T follicular helper cell (primary cell): ENCODE measurements at regions not wholly inside any gene's neighbourhood (a gene's known extent, or its start where the extent isn't known, plus 50 kb on each side); places are given as distances from the start of the nearest gene placed in this dataset.
A peak's percentile ranks its signal among the peaks of the same experiment; 100 is the strongest.

Source experiments
- DNase-seq: peaks from one replicate; pipeline ENCODE4 v3.0.0-alpha.2; 2020; ENCODE audit warnings: low read depth

DNA sequence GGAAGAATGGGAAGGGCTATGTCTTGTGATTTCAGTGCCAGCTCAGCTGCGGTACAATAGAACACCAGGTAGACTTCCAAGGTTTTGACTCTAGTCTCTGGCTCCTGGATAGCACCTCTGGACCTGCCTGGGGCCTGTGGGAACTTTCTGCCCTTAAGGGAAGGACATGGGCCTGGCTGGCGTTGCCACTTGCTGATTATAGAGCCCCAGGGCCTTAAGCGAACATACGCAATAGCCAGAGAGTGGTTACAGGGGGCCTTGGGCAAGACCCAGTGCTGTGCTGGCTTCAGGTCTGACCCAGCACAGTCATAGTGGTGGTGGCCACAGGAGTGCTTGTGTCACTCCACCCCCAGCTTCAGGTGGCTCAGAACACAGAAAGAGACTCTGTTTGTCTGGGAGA, 131.1 kb upstream of the COL21A1 start:
- no peak for DNase-seq

DNA sequence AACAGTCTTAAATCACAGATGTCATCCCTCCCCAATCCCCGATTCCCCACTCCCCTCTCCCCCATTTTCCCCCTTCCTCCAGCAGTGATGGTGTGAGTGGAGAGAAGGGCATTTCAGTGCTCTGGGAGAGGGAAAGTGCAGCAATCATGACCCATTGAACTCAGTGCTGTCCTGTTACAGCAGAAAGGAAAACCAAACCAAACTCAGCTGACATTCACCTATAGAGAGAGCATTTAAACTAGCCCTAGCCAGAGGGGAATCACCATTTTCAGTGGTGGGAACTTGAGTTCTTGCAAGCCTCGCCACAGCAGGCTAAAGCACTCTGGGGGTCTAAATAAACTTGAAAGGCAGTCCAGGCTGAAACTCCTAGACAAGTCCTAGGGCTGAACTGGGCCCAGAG, 129.9 kb upstream of the COL21A1 start:
- no peak for DNase-seq

DNA sequence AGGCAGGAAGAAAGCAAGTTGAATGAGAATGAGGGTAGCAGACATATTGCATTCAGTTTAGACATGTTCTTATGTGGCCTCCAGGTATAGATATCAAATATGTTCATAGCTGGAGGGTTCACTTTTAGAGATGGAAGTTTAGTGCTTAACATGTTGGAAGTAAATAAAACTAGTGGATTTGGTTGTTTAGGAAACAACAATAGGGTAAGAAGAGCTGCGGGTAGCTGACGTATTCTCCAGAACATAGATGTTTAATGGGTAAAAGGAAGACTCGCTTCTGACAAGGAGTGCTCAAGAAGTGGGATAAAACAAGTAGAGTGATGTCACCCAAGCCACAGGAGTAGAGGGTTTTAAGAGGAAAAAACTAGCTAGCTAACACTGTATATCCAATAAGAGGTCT, 128.4 kb upstream of the COL21A1 start:
- DNase-seq = no peak

DNA sequence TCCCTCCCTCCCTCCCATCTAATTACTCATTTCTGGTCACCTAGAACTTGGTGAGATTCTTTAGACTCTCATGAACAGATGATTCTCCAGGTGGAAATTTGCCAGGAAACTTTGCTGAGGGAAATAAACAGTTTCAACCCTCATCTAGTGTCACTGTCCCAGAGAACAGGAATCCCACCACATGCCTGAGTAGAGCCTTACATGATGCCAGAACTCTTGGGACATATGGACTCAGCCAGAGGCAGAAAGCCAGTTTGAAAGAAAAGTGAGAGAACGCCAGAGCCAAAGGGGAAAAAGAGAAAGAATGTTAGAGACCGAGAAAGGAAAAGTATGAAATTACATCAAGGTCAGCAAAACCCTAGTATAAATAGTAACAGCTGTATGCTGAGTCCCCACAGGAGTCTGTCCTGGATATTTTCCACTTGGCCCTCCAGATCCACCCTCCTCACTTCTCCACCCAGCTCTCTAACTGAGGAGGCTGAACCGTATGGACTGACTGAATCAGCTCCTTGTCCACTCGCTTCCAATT, 127.5 kb upstream of the COL21A1 start:
- DNase-seq = no peak

DNA sequence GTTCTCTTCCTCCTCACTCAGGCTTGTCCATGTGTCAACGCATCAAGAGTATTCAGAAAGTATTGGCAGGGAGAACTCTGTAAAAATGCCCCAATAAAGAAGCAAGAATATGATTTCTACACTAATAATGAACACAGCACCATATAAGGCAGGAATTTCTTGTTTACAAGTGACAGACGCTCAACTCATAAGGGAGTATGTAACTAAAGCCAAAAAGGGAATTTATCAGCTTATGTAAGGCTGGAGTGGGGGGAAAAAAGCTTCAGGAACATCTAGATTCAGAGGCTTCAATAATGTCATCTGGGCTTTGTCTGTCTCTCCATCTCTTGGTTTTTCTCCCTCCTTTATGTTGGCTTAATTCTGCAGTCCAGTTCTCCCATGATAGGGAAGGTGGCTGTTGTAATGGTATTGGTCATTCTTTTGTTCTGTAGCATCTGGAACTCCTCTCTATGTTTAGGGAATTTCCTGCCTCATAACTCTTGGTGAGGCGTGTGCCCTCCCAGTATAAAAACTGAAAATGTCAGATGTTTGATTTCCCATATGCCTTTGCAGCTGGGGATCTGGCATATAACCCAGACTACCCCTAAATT, 125.1 kb upstream of the COL21A1 start:
- DNase-seq = no peak

DNA sequence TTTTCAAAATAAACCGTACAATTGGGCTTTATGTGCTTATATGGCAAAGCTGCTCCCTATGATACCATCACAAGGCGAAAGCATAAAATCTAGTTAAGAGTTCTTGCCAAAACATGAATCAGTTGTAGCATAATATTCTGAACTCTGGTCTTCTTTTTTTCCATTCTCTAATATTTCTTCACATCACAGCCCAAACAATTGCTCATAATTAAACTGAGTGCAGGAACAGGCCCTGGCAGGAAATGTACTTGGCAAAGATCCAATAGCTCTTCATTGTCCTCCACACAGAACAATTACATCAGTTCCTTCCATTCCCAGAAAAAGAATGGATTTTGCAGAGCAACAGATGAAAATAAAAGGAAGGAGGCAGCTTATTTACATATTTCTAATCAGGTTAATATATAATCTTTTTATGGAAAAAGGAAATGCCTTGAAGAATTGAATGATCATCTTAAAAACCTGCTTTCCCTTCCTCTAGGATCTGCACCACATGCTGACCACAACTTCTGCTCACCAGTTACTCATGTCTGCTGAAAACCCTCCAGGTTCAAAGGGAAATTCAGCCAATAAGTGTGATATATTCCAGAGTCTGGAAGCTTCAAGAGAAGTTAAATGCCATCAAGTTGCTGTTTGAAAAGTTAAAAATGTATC, 123.3 kb upstream of the COL21A1 start:
- DNase-seq = no peak

DNA sequence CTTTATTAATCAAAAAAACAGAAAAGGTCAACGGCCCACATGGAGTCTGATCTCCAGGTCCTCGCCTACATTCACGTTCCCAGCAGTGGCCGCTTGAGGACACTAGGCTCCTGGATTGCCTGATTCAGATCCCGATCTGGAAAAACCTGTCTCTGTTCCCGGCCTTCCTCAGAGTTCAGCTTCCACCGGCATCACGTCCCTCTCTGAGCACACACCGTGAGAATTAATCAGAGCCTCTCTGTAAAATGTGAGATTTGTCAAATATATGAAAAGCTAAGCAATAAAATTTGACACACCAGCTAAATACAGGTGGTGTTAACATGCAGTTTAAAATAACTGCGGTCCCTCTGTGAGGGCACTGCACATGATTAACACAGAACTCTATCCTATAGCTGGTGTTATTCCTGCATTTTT, 122.8 kb upstream of the COL21A1 start:
- DNase-seq = no peak

DNA sequence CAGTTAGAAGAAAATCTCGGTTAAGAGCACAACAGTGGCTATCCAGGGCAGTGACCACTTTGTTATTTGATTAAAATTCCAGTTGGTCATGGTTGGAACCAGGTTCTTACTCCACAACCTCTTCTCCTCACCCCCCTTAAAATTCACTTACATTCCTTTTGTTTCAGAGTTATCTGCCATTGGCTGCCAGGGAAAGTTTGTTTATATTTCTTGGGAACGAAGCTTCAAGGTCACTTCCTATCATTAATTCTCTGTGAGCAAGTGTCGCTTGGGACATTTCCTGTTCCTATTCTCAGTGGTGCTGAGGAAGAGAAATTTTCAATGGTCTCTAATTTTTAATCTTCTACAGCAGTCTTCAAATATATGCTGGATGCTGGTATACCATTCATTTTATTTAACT, 121.1 kb upstream of the COL21A1 start:
- no peak for DNase-seq

DNA sequence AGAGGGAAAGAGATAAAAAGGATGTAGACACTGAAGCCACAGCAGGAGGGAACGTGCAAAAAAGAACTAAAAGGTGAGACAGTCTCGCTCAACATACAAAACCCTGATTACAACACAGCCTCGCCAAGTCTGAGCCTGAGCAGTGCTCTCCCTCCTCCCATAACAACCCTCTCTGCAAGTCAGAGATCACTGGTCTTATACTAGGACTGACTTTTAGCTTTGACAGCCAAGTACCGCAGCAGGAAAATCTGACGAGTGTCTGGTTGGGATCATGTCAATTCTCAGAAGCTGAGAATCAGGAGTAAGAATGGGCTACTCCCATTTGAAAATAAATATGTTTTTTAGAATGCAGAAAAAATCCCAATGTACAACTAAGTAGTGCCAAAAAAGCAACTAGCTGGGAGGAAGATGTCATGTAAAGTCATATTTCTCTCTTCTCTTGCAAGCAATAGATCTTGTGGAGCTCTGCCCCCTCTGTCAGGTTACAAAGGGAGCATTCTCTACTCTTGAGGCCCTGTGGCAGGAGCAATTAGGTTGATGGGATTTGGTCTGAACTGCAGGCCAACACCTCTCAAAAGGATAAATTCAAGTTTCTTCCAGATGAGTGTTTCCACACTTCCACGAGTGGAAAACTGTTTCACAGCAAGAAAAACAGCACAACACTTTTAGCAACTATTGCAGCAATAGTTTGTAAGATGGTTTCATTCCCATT, 118.9 kb upstream of the COL21A1 start:
- DNase-seq = no peak

DNA sequence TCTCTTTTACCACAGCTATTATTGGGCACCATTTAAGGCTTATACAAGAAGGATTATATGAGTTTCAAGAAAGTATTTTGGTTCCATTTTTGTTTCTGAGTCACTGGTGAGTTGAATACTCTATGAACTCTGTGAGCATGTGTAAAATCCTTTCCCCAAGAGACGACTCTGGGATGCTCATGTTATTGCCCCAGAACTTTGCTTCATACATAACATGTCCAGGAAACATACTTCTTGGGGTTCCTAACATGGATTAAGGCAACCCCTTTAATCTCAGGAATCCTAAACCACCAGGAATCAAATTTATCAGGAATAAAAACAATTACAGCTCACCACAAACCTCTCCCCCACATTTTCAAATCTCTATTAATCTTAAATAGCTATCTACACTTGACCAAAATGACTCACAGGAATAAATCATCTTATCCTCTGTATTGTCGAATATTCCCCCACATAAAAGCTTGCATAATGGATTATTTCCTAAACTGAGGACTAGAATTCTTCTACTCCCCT, 117.5 kb upstream of the COL21A1 start:
- no peak for DNase-seq

DNA sequence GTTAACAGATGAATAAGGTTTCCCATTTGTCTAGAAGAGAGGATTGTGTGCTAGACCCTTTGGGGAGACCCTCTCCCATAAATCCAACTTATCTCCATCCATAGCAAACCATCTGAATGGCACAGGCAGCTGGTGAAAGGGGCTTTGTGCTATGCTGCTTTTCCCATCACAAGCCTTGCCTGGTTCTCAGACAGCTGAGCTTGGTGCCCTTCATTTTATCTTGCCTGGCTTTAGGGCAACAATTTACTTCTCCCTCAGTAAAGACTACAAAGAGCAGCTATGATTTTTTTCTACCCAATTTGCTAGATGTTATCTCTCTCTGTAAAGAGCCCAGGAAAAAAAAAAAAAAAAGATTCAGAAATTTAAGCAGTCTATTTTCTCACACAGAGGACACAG, 117.0 kb upstream of the COL21A1 start:
- no peak for DNase-seq

DNA sequence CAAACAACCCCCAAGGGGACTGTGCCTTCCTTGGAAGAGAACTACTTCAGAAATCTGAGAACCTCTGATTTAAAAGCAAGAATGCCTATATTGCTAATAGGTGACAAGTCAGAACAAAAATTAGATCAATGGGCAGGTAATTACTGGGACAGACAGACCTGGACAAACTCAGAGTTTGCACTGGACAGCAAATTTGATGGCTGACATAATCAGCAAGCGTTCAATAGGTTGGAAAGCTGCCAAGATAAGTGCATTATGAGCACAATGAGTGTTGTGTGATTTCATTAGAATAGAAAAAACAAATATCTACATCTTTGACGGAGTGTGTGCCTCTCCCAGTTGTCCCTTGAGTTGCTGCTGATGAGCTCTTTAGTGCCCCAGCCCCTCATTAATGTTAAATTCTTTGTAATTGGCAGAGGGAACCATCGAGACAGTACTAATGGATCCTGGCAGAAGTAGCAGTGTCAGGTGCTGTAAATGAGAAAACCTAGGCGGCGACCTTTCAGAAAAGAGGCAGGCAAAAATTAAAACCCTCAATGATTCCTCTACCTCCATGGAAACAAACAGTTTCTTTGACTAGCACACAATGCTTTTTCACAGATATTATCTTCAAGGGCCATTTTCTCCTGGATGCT, 116.5 kb upstream of the COL21A1 start:
- no peak for DNase-seq

DNA sequence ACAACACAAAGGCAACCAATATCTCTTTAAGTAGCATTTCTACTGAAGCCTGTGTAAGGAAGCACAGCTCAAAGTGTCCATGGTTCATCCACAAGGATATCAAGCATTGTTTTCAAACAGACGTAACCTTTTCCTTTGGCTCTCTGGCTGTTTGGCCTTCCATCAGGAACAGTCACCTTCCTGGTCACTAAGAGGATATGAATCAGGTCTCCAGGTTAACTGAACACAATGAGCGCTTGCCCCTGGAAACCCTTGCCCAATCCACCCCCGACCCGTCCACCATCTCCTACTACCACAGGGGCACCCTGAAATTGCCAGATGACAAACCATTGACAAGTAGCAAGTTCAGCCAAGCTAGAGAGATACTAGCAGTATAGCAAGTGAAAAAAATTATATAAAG, 114.4 kb upstream of the COL21A1 start:
- DNase-seq = no peak

DNA sequence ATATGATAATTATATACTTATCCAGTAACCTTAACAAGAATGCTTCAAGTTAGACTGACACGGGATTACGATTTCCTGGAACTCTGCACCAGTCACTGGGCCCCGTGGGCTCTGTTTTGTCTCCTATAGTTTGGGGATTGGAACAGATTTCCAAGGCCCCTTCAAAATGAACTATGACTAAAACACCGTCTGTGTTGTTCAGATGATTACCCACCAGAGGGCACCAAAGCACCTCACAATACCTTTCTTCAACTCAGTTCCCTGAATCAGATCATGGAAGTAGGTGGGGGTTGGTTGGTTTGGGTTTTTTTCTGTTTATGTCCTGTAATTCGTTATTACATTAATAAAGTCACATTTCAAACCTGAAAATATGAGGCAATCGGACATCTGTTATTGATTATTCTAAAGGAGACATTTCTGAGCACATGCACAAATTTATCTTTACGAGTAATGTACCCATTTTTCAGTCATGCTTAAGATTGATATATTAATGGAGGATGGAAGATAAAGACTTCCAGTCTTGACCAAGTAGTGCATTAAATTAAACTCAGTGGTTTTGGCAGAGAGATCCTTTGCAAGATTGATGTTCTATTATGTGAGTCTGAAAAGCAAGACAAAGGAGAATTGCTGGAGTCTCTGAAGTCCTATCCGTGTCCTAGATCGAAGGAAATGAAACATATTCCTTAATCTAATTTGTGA, 112.0 kb upstream of the COL21A1 start:
- DNase-seq = peak; percentile 35

DNA sequence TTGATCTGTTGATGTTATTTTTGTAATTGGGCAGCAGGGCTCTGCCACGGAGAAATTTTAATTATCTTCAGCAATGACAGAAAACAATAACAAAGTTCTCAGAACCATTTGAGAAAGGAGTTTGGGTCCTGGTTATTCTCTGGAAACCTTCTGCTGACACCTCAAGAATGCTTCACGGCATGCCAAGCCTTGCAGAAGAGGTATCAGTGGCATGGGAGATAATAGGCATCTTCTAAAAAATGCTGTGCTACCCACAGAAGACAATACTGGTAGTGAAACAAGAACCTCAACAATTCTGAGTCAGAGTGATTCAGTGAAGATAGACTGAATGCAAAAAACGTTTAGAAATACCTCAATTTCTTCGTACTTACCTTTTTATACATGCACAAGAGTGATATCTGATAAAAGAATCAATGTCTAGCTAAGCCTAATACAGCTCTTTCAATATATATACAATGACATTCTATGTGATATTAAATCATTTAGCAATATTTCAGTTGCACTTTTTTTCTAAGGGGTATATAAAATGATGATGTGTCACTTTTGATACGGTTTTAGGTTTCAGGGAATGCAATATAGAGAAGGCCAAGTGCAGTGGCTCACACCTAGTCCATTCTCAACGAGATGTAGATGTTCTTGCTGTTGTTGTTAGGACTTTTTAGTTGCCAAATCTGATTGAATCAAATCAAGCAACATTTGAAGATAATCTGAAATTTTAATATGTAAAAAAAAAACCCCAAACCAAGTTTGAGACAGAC, 110.4 kb upstream of the COL21A1 start:
- no peak for DNase-seq

DNA sequence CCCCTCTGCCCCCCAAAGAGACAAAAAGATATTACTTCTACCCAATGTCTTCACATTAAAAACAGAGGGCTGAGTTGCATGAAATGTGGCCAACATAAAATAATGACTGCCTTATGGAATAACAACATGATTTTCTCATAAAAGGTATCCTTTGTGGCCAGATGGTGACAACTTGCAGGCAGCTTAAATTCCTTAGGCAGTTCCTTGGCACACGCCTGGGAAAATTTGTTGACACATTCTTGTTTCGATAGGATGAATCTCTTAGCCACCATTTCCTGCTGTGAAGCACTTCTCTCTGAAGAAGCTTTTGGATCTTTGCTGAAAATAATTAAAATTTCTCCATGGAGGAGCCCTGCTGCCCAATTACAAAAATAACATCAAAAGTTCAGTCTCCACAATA, 109.0 kb upstream of the COL21A1 start:
- no peak for DNase-seq

DNA sequence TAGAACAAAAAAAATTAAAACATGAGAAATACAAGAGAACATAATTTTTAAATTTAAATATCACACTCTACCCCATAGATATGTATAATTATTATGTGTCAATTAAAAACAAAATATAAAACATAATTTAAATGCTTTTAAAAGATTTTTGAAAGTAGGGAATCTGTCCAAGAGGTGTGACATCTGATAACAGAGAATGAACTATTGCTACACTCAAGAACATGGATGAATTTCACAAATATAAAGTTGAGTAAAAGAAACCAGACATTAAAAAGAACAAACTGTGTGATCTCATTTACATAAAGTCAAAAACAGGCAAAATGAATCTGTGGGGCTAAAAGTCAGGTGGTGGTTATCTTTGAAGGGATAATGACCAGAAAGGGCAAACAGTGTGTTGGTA, 106.5 kb upstream of the COL21A1 start:
- DNase-seq = no peak

DNA sequence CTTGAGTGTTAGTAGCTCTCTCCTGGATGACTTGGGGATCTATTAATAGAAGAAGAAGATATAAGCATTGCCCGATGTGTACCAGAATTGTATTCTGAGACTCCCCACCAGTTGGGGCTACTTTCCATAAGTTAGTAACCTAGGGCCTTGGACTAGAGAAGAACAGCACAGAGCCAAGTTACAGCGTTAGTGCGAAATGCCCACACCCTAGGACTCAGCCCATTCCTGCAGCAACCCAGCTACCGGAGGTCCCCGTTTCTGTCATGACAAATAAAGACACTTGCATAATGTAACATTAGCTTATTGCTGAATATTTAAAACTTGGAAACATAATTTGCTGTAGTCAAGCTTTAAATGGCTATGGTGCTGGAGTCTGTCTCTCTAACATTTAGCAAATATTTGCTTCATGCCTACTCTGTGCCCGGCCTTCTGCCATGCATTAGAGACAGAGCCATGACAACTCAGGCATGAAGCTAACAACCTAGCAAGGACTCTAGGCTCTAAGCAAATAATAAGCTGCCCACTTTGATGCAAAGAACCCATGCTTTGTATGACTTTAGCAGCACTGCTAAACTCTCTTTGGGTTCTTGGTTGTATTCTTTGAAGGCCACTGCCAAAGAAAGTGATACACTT, 103.4 kb upstream of the COL21A1 start:
- no peak for DNase-seq

DNA sequence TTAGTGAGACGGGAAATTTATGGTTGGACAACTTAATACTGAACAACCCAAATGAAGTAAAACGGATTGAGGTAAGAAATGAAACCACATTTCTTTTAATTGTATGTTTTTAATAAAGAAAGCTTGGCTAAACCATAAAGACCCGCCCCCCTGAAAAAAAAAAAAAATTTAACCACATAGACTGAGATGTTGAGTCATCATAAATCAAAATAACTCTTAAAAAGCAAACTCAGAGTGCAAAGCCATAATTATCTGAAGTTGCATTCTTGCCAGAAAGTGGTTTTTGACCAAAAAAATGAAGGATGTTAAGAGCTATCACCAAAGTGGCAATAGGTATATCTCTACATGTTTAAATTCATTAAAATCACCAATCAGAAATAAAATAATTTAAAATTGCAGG, 101.8 kb upstream of the COL21A1 start:
- no peak for DNase-seq

DNA sequence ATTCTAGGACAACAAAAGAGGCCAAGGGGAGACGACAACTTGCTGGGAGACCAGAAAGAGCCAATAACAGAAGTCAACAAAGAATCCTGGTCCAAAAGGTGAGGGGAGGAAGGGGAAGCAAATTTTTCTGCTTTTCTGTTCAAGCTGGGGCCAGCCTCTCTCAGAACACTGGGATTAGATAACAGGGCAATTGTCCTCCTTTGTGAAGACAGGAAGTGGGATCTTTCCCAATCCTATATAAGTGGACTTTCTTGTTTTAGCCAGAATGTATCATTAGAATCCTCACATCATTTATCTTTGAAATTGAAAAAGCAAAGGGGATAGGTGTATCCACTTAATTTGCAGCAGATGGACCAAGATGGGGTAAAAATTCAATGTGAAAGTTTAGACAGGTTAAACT, 101.2 kb upstream of the COL21A1 start:
- DNase-seq = no peak

DNA sequence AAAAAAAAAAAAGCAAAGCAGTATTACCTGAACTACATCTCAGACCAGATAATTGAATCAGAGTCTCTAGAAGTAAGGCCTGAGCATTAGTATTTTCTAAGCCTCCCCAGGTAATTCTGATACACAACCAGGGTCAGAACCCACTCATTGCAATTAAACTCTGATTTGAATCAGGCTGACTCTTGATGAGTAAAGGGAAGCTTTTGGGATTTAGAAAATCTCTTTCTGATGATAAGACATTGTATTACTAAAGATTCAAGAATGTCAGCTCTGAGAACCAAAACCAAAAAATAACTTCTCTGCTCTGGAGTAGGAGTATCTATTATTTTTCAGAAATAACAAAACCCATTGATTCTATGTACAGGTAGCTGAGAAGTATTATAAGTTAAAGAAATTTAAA, 100.1 kb upstream of the COL21A1 start:
- no peak for DNase-seq
